RWPE1 (cell line): ENCODE measurements at regions not wholly inside any gene's neighbourhood (a gene's known extent, or its start where the extent isn't known, plus 50 kb on each side); places are given as distances from the start of the nearest gene placed in this dataset.
"Not testable (repeated sequence)": the region's sequence is repeated elsewhere in the genome, so short reads cannot be mapped to it uniquely, and the experiment has no call there.

Experiments used
- CTCF ChIA-PET: fragments of 350-600 bp; sonication (Branson Sonifier 250); formaldehyde crosslinking; extraction: SDS; loops from one replicate; lab custom pipeline; 2021; lab: Yijun Ruan, JAX
- POLR2A ChIA-PET: fragments of 400-600 bp; formaldehyde crosslinking; extraction: SDS; loops from one replicate; lab custom pipeline; 2020; ENCODE audit warnings: antibody characterized with exemption; ENCODE audit not compliant: low non-redundant PET; lab: Yijun Ruan, JAX
- DNase-seq: peaks from one replicate; pipeline ENCODE4 v3.0.0; 2012; ENCODE audit warnings: low spot score
- H3K27ac ChIP-seq: fragments of 450-650 bp; 2 replicates; pipeline ENCODE4 v1.5.1; 2017
- CTCF ChIP-seq: fragments of 450-650 bp; conservative IDR thresholded peaks from 2 replicates; pipeline ENCODE4 v1.5.1; 2017; ENCODE audit warnings: low read depth, mild to moderate bottlenecking

GRCh38 chrX:98897191-98897590 lies 1512.9 kb downstream of the PCDH19 start:
- no peak for TF ChIP-seq CTCF
- POLR2A ChIA-PET: no interaction called here
- no peak for DNase-seq
- no peak overlapping the region for H3K27ac ChIP-seq
- CTCF ChIA-PET: no interaction called here

GRCh38 chrX:98850639-98851038 lies 1559.4 kb downstream of the PCDH19 start:
- DNase-seq, CTCF ChIA-PET, POLR2A ChIA-PET: not testable (repeated sequence)

More at GRCh38 chrX:98850639-98851038, 1559.4 kb downstream of the PCDH19 start:
- not testable (repeated sequence) for H3K27ac ChIP-seq
